GM19238 (cell line): ENCODE measurements at regions not wholly inside any gene's neighbourhood (a gene's known extent, or its start where the extent isn't known, plus 50 kb on each side); places are given as distances from the start of the nearest gene placed in this dataset.

Experiments
- DNase-seq: peaks from one replicate; pipeline ENCODE4 v3.0.0; 2011; ENCODE audit warnings: low spot score; ENCODE audit not compliant: insufficient read length

DNA sequence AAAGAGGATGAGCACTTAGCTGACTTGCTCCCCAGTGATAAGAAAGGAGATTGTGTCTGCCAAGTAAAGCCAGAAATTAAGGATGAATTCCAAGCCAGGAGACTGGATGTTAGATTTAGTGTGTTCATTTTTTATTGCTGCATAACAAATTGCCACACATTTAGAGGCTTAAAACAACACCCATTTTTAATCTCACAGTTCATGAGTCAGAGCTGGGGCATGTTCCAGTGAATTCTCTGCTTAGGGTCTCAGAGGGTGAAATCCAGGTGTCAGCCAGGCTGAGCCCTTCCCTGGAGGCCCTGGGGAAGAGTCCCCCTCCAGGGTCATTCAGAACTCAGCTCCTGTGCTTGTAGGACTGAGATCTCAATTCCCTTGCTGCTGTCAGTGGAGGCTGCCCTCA lies 352.8 kb downstream of the BUD13 start:
- no peak for DNase-seq

DNA sequence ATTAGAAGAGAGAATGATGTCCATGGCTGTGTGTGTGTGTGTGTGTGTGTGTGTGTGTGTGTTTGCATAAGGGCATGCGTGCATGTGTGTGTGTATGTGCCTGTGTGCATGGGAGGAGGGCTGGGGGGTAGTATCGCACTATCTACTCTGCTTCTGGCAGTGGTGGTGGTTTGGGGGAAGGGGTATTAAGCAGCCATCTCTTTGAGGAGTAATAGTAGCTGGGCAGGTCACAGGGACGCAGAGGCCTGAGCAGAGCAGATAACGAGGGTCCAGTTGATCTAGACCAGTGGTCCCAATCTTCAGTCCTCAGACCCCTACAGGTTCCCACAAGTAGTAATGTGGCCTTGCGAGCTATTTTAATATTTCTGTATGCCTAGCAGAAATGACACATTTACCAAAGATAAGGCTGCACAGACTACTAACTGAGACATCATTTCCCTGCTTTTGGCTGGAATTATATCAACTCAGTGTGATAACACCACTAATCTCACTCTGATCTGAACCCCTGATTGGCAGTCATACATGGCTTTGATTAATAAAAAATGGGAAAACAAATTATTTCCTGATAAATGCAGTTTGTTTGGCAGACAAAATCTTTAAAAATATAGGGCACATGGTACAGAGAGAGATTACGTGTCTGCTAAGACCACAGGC lies 354.3 kb downstream of the BUD13 start:
- DNase-seq = no peak

DNA sequence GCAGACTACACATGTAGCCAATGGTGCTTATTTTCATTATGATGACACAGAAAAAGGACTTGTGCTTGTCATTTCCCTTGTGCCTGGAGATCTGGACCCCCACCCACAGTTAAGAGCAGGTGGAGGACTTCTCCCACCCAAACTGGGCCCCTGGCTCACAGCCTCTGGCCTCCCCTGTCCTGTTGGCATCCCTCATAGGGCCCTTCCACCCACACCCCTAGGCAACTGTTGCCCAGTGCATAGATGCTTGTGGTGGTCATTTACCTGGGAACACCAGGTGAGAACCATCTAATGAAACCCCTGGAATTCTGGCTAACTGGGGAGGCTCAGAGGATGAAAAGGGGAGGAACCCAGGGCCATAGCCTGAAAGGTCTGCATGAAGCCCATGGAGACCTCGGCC lies 355.9 kb downstream of the BUD13 start:
- no peak for DNase-seq

DNA sequence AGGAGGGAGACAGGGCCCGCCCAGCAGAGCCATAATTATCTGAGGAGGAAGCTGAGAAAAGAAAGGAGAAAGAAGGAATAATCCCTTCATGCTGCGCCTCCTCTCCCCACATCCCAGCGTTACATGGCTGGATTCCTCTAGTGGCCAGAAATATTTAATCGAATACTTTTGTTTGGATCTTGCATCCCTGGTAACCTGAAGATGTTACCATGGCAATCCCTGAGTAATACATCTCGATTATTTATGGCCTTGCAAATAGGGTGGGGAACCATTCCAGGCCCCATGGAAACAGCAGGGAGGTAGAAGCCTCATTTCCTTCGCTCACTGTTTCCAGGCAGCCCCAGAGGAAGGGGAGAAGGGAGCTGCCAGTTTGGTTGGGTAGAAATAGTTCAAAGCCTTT lies 357.7 kb downstream of the BUD13 start:
- no peak for DNase-seq

DNA sequence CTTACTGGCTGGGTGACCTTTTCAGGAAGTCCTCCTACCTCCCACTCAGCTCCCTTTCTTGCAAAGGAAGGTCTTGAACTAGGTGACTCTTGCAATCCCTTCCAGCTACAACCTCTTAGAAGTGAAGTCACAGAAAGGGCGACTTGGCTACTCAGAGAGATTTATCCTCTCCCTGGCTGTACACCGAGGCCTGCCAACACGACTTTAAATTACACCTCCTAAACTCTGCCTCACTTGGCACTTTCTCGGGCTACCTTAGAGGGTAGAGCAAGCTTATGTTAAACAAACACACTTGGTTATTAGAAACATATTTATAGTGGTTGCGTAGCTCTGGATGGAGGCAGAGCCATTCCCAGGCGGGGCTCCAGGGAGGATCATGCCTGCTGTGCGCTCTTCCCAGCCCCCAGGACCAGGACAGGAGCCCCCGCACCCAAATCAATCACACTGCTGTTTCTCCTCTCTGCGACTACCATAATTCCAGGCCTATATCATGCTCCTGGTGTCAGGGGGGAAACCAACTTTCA lies 358.4 kb downstream of the BUD13 start:
- DNase-seq = no peak

DNA sequence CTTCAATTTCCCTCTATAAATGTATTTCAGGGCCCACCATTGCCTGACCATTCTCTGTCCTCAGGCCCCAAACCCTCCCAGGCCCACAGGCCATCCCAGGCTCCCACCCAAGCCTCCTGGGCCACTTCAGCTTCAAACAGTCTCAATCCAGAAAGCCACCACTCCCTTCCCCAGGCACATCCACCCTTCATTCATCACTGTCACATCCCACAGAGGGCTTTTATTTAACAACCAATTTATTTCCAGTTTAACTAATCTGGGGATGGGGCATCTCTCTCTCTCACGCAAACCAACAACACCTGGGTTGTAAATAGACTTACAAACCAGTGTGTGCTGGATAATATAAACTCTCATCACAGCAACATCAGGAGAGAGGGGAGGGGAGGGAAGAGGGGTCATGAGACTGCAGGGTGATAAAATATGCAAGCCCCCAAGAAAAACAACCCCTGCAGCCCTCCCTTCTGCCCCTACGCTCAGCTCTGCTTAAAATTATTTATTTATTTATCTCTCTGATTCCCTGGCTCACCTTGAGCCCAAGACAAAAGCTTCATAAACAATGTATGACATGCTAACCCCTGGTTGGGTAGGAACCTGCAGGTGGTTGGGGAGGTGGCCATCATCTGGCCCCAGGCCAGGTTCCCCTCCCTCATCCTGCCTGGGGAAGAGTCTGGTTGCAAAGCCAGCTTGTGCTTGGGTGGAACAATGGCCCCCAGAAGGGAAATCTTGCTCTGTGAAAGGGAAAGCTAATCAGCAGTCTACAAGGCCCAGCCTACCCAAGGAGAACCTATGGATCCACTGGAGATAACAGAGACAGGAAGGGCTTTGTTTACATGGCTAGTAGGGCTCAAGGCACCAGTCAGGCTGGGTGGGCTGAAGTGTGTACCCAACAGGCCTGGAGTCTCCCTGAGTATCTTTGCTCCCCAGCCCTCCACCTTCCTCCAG lies 359.2 kb downstream of the BUD13 start:
- no peak for DNase-seq

DNA sequence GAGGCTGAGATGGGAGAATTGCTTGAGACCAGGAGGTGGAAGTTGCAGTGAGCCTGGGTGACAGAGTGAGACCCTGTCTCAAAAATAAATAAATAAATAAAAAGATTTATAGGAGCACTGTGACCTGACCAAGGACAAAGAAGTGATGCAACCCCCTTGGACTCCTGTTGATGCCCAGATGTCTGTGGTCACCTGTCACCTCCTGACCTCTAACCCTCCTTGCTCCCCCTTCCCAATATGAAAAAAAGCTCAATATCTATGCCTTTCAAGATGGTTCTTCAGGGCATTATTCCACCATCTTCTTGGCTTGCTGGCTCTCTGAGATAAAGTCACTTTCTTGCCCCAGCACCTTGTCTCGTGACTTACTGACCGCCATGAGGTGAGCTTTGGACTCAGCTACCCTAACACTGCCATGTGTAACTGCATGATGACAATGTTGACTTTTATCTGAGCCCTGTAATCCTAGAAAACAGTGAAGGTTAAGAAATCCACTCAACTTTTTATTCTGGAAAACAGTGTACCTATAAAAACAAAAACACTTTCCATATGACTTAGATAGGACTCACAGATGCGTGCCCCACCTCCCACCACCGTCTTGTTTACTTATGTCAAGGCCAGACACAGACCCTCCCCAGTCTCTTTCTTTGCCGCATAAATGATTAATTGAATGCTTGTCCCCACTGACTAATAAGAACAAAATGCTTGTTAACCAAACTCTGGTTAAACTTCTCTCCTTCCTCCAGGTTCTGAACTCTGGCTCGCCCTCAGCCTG lies 360.5 kb downstream of the BUD13 start:
- no peak for DNase-seq

DNA sequence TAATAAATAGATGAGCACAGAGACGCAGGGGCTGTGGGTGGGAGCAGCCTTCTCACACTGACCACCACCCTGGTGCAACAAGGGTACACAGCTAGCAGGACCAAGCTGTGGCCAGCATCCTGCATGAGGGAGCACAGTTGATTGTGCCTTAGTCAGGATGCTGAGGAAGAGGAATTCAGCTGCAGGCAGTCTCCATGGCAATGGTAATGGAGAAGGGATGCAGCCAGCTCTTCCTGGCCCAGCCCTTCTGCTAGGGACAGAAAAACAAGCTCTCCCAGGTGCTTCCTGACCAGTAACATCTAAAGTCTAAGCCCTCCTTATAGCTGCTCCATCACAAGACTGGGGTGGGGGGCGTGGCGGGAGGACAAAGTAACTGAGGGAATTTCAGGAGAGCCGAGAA lies 363.5 kb downstream of the BUD13 start:
- no peak for DNase-seq

DNA sequence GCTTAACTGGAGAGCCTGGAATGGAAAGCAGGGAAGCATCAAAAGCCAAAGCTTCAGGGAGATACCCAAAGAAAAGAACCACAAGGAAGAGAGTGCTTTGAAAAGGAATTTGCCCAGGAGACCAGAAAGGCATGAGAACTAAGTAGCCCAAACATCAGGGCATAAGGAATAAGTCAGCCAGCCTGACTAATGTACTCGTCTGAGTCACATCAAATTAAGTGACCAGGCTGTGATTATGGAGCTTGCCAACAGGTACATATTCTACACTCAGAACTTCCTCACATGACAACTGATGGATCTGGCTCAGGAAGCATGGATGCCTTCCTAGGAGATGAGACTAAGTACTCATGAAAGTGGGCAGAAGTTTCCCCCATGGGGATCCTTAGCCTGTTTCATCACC lies 366.7 kb downstream of the BUD13 start:
- DNase-seq = no peak

DNA sequence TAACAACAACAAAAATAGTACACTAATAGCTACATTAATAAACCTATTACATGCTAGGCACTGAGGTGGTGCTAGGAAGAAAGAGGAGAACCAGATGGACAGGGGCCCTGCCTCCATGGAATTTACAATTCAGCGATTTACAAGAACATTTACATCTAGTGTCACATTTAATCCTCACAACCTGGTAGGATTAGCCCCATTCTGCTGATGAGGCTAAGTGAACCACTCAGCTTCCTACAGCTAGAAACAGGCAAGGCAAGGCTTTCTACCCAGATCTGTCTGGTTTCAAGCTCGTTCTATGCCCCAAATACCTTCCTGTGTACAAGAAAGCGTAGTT lies 368.4 kb downstream of the BUD13 start:
- no peak for DNase-seq

DNA sequence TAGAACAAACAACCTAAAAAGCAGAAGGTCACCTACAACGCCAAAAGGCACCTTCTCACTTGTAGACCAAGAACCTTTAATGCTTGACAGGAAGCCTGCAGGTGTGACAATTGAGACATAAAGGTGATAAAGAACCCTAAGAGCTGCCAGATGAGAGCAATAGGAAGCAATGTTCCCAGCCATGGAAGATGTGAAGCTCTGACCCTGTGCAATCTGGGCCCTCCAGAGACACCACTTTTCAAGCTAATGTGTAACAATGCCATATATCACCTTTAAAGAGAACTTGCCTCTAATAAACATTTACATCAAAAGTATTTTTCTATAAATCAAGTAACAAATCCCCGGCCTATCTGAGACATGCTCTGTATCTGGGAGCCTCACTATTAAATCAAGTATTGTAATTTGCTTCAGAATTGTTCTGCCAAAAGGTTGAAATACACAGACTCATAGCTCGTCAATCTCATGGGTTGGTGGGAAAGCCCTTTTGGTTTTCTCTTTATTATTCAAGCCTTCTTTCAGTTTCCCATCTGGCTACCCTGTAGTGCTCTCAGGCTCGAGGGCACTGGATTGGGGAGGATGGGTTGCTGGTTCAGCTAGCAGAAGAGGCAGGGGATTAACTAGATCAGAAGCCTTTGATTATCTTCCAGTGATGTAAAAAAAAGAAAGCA lies 368.9 kb downstream of the BUD13 start:
- no peak for DNase-seq

DNA sequence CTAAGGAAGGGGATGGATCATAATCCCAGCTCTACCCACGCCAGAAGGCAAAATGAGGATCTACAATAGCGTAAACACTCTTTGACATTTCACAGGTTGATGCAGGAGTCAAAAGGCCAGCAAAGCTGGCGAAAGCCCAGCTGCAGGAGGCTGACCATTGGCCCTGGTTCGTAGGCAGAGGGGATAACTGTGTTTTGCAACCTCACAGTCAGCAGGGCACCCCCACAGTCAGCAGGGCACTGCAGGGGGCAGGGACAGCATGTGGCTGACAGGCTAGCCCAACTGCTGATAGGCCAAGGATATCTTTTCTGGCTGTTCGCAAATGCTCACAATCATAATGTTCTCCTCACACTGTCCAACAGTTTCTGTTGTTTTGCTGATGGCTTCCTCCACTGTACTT lies 372.7 kb downstream of the BUD13 start:
- DNase-seq = no peak

DNA sequence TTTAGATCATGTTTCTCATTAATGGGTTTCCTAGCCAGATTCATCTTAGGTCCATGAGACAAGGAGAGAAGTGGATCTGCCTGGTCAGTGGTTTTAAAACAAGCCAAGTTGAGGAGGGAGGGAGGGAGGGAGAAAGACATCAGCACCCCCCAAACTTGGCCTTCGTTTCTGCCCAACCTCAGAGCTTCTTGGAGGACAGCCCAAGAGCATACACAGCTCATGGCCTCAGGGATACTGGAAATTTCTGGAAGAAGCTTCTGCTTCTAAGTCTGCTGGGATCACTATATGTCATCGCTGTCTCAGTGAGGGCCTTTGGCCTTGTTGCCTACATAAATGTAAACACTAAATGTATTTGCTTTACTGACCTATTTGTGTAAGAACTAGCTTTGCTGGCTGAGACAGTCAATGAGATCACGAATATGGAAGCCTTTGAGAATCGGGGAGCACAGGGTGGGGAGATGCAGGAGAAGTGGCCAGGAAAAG lies 375.1 kb downstream of the BUD13 start:
- no peak for DNase-seq

DNA sequence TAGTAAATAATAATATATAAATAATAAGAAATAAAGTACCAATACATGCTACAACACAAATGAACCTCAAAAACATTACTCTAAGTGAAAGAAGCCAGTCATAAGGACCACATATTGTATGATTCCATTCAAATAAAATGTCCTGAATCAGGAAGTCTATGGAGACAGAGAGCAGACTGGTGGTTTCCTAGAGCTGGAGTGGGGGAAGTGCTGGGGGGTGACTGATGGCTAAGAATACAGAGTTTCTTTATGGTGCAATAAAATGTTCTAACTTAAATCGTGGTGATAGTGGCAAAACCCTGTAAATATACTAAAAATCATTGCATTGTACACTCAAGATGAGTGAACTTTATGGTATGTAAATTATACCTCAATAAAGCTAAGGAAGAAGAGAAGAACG lies 376.5 kb downstream of the BUD13 start:
- DNase-seq = no peak

DNA sequence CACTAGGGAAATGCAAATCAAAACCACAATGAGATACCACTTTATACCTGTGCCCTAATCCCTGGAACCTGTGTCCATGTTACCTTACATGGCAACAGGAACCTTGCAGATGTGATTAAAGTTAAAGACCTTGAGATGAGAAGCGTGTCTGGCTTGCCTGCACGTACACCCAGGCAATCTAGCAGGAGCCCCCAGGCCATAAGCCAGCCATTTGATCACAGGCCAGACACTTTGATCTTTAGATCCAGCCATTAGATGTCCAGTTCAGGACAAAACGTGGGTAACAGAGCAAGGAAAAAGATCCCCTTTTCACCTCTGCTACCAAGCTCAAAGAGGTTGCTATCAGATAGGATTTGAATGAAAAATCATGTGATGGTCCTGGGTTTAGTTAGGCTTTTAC lies 378.8 kb downstream of the BUD13 start:
- no peak for DNase-seq

DNA sequence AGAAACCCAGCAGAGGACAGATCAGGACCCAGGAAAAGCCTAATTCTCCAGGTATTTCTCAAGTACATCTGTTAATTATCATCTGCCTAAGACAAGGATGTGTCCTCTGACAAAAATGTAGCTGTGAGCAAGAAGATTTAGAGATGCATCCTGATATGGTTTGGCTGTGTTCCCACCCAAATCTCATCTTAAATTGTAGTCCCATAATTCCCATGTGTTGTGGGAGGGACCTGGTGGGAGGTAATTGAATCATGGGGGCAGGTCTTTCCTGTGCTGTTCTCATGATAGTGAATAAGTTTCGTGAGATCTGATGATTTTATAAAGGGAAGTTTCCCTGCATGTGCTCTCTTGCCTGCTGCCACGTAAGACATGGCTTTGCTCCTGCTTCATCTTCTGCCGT lies 381.8 kb downstream of the BUD13 start:
- no peak for DNase-seq

DNA sequence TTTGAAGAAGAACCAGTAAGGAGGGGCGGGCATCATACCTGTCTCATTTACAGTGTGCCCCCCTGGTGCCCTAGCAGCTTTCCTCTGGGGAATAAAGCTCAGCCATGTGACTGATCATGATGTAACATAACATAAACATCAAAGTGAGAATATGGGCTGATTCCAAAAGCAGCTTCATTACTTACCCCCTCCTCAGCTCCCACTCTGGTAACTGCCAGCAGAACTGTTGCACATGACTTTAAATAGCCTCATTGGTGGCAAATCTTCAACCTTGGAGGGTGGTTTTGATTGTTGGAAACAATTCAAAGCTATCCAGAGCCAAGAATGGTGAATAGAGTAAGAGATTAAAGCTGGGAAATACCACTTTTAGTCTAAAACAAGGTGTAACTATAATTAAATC lies 384.6 kb downstream of the BUD13 start:
- DNase-seq = no peak

DNA sequence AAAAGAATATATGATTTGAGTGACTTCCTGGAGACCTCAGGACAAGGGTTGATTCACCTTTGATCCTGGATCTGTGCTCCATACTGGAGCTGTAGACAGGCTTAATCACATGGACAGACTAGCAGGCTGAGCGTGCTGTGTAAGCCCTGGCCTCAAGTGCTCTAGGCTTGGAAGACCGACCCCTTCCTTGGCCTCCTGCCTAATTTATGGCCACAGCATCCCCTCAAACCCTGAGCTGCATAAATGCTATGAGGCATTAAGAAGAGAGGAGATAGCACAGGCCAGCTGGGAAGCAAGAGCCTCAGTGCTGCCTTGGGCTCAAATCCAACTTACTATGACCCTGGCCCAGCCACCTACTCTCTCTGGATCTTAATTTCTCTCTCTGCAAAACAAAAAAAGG lies 385.1 kb downstream of the BUD13 start:
- no peak for DNase-seq

DNA sequence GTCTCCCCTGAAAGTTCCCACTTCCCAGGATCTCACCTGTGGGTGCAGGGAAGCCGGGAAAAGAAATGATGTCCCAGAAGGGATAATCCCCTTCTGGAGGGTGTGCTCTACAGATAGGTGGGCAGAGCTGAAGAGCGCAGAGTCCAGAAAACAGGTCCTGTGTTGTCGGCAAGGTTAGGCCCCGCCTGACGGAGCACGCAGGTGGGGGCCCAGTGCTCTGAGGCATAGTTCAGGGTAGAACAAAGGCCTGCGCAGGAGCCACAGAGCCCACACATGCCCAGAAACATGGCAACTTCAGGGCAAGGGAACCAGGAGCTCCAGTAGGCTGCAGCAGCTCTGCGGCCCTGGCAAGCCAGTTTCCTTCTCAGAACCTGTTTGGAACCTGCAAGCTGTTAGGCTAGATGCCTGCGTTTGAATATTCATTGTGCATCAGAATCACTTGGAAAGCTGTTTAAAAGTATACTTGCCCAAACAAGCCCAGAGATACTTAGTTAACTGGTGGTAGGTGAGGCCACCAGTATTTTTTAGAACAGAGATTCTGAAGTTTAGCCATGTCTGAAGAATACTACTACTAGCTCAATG lies 386.6 kb downstream of the BUD13 start:
- no peak for DNase-seq

DNA sequence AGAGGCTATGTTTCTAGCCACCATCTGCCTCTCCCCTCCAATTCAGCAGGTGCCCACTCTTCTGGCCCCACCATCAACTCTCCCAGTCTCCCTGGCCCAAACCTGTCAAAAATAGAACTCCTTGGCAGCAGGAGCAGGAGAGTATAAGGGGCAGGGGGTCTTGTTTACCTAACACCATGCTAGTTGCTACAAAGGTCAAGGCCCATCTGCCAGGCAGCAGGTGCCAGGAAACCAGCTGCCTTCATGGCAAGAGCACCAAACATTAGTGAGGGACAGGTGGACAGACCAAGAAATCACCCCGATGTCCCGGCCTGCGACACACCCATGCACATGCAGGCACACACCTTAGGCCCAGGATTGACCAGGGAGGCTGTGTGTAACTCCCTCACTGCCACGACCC lies 387.9 kb downstream of the BUD13 start:
- no peak for DNase-seq

DNA sequence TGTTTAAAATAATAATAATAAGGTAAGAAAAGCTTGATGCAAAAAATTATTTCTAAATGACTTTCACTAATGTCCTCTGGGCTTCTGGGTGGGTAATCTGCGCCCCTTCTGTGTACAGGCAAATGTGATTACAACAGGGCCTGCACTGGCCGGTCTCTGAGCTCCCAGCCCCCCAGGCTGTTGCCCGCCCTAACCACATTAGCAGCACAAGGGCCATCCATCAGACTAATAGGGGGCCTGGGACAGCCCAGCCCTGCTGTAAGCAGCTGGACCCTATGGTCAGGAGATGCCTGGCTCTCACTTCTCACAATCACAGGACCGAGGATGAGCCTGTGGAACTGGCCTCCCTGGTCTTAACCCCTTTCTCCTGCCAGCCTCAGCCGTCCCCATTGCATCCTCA lies 388.4 kb downstream of the BUD13 start:
- DNase-seq = no peak
